IgD-negative memory B cell (primary cell): ENCODE measurements at regions not wholly inside any gene's neighbourhood (a gene's known extent, or its start where the extent isn't known, plus 50 kb on each side); places are given as distances from the start of the nearest gene placed in this dataset.
"Not testable (repeated sequence)": the region's sequence is repeated elsewhere in the genome, so short reads cannot be mapped to it uniquely, and the experiment has no call there.

Experiments used
- H3K27ac Mint-ChIP-seq, 3 donors: one replicate each; pipeline ENCODE4 v1.8.0; 2020 to 2022; ENCODE audit warnings: mild to moderate bottlenecking in 3 of 3, mixed read lengths in 3 of 3, moderate library complexity in 1 of 3
- H3K27me3 Mint-ChIP-seq: one replicate; pipeline ENCODE4 v1.8.0; 2021; ENCODE audit warnings: mixed read lengths
- H3K36me3 Mint-ChIP-seq: one replicate; pipeline ENCODE4 v1.8.0; 2020; ENCODE audit warnings: mild to moderate bottlenecking, mixed read lengths
- H3K4me1 Mint-ChIP-seq, 3 donors: one replicate each; pipeline ENCODE4 v1.8.0; 2020 to 2022; ENCODE audit warnings: mixed read lengths in 3 of 3, mild to moderate bottlenecking in 1 of 3
- H3K4me3 Mint-ChIP-seq, 4 donors: one replicate each; pipeline ENCODE4 v1.8.0; 2020 to 2022; ENCODE audit warnings: mild to moderate bottlenecking in 4 of 4, mixed read lengths in 4 of 4, moderate library complexity in 3 of 4
- H3K9me3 Mint-ChIP-seq, 3 donors: one replicate each; pipeline ENCODE4 v1.8.0; 2020 to 2021; ENCODE audit warnings: mixed read lengths in 3 of 3, mild to moderate bottlenecking in 1 of 3

- not testable (repeated sequence) for H3K9me3 Mint-ChIP-seq, H3K4me3 Mint-ChIP-seq, H3K4me1 Mint-ChIP-seq, H3K27me3 Mint-ChIP-seq, H3K36me3 Mint-ChIP-seq, H3K27ac Mint-ChIP-seq
Measured at GRCh38 chr1:121019715-121020349, 130.3 kb downstream of the PPIAL4A start.

- not testable (repeated sequence) for H3K27me3 Mint-ChIP-seq, H3K4me1 Mint-ChIP-seq, H3K36me3 Mint-ChIP-seq, H3K9me3 Mint-ChIP-seq
- Mint-ChIP-seq H3K27ac (peak overlapping the region; percentile 80 to 96 (median 93)), H3K4me3 (peak overlapping the region; percentile 77 to 83 (median 80))
Measured at GRCh38 chr1:121020350-121021236, 131.0 kb downstream of the PPIAL4A start.

DNA sequence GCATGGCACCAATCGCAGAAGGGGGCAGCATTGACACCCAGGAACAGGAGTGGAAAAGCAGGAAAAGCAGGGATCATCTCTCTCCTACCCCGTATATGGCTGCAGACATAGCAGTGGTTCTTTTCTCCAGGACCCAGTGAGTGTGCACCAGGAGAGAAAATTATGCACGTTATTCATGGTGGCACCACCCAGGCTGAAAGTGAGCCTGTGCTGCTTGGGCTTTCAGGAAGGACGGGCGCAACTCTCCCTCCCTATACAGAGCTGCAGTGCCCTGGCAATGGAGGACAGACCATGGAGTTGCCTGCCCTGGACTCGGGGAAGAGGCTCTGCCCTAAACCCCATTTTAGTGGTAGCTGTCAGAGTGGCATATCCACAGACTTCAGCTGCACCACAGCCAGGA, 132.1 kb downstream of the PPIAL4A start:
- H3K27ac Mint-ChIP-seq, H3K27me3 Mint-ChIP-seq, H3K9me3 Mint-ChIP-seq, H3K4me3 Mint-ChIP-seq, H3K36me3 Mint-ChIP-seq, H3K4me1 Mint-ChIP-seq: not testable (repeated sequence)

- H3K27me3 Mint-ChIP-seq, H3K4me3 Mint-ChIP-seq, H3K36me3 Mint-ChIP-seq, H3K27ac Mint-ChIP-seq, H3K4me1 Mint-ChIP-seq, H3K9me3 Mint-ChIP-seq: not testable (repeated sequence)
Measured at GRCh38 chr1:121032878-121033494, 143.4 kb downstream of the PPIAL4A start.

GRCh38 chr1:121036792-121037191, 147.2 kb downstream of the PPIAL4A start:
- H3K27me3 Mint-ChIP-seq, H3K4me1 Mint-ChIP-seq, H3K4me3 Mint-ChIP-seq, H3K9me3 Mint-ChIP-seq, H3K27ac Mint-ChIP-seq, H3K36me3 Mint-ChIP-seq: not testable (repeated sequence)

DNA sequence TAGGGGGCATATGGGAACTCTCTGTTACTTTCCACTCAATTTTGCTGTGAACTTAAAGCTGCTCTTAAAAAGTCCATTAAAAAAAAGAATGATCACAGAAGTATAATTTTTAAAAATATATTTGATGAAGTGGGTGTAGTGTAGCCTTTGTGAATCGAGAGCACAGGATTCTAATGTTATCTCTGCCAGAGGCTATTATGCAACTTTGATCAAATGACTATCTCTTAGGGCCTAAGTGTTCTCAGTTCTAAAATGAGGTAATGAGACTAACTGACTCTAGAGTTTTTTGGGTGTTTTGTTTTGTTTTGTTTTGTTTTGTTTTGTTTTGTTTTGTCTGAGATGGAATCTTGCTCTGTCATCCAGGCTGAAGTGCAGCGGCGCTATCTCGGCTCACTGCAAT, 143.2 kb downstream of the FAM72B start:
- H3K9me3 Mint-ChIP-seq, H3K27ac Mint-ChIP-seq: not testable (repeated sequence)

GRCh38 chr1:121041497-121041896, 142.6 kb downstream of the FAM72B start:
- H3K4me3 Mint-ChIP-seq = not testable (repeated sequence)

More for the DNA sequence above, 143.2 kb downstream of the FAM72B start:
- not testable (repeated sequence) for H3K4me3 Mint-ChIP-seq, H3K36me3 Mint-ChIP-seq, H3K27me3 Mint-ChIP-seq, H3K4me1 Mint-ChIP-seq

GRCh38 chr1:121042882-121043281, 141.3 kb downstream of the FAM72B start:
- not testable (repeated sequence) for H3K9me3 Mint-ChIP-seq, H3K27me3 Mint-ChIP-seq, H3K4me3 Mint-ChIP-seq, H3K36me3 Mint-ChIP-seq, H3K4me1 Mint-ChIP-seq, H3K27ac Mint-ChIP-seq

More at GRCh38 chr1:121041497-121041896, 142.6 kb downstream of the FAM72B start:
- H3K9me3 Mint-ChIP-seq, H3K4me1 Mint-ChIP-seq, H3K36me3 Mint-ChIP-seq, H3K27me3 Mint-ChIP-seq, H3K27ac Mint-ChIP-seq: not testable (repeated sequence)

DNA sequence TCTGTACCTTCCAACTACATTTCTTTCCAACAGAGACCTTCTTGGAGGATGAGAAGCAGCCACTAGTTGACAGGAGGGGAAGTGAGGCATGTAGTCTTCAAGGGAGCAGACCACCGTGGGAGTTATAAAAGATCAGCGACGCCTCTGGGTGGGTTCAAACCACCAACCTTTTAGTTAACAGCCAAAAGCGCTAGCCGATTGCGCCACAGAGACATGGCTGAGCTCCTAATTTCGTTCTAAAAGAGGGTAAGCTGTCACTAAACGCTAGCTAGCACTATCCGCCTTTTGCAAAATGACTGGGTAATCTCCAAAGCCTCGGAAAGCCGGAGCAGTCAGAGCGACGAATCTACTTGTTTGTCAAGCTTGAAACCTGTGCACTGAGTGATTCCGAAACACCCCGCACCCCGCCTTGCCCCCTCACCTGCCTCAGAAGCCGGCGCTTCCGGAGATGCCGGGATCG, 135.8 kb downstream of the FAM72B start:
- H3K9me3 Mint-ChIP-seq, H3K36me3 Mint-ChIP-seq, H3K27me3 Mint-ChIP-seq, H3K4me1 Mint-ChIP-seq, H3K27ac Mint-ChIP-seq: not testable (repeated sequence)
- H3K4me3 Mint-ChIP-seq = peak overlapping the region in 1 of 4 donors; percentile 32

DNA sequence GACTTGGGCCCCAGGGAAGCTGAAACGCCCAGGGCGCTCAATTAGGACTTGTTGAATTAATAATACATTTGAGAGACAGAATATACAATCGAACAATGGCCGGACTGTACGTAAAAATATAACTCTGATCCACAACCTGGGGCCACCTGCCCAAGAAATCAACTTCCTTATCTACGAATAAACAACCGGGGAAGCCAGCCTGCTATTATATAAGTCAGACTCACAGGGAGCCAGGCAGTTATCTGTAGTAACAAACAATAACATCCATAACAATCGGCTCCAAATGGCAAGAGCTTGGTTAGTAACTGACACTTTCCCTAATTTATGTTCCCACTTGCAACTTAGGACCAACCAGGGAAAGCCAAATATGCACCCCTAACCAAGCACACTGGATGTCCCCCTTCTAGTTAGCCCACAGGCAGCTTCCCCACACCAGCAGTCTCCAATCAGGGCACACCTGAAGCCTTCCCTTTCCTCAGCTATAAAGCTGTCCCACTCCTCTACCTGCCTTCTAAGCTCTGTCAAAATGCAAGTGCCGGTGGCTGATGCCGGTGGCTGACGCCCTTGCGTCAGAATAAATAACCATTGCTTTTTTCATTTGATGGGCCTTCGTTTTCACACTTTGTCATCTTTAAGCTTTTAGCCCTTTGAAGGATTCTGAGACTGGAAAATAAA, 135.2 kb downstream of the FAM72B start:
- not testable (repeated sequence) for H3K9me3 Mint-ChIP-seq, H3K4me3 Mint-ChIP-seq, H3K4me1 Mint-ChIP-seq, H3K27me3 Mint-ChIP-seq, H3K36me3 Mint-ChIP-seq, H3K27ac Mint-ChIP-seq

DNA sequence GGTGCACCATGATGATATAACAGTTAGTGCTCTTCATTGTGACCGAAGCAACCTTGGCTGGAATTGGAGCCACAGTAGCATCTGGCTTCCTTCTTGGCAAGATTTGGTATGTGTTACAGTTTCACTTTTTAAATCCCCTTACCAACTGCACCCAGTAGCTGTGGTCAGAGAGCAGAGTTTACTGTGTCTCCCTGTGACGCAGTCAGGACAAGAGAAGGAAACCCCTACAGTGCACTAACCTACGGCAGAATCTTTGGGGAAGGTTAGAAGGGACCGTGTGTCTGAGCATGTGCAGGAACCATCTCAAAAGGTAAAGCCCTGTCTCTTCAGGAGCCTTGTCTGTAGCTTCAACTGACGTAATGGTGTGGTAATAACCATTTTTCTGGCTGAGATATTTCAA, 134.0 kb downstream of the FAM72B start:
- not testable (repeated sequence) for H3K36me3 Mint-ChIP-seq, H3K9me3 Mint-ChIP-seq, H3K27me3 Mint-ChIP-seq, H3K4me1 Mint-ChIP-seq, H3K27ac Mint-ChIP-seq, H3K4me3 Mint-ChIP-seq

DNA sequence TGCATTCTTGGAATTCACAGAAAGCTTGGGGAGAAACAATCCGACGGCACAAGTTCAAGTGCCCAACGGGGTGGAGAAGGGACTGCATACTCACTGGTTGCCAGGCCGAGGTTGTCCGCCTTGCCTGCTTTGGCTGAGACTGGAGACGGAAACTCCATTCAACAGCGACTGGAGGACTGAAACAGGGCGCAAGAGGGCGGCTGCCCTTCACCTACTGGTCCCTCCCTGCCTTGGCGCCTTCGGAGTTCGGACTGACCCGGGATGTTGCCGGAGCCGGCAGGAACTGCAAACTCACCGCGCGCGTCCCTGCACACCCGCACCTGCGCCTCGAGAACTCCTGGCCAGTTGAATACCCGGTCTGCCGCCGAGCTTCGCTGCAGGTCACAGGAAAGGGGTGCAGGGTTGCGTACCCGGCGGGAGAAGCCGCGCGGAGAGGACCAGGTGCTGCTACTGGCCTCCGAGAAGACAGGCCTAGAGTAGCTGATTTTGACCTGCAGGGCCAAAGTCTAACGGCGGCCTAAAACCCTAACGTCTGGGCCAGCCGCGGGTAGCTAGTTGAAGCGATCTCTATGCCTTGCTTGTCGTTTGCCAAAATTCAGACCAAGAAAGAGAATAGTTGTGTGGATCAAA, 132.9 kb downstream of the FAM72B start:
- H3K4me1 Mint-ChIP-seq, H3K27me3 Mint-ChIP-seq, H3K27ac Mint-ChIP-seq, H3K9me3 Mint-ChIP-seq, H3K36me3 Mint-ChIP-seq: not testable (repeated sequence)
- peak overlapping the region in 1 of 4 donors; percentile 28 for H3K4me3 Mint-ChIP-seq

- not testable (repeated sequence) for H3K27me3 Mint-ChIP-seq, H3K4me1 Mint-ChIP-seq, H3K36me3 Mint-ChIP-seq, H3K9me3 Mint-ChIP-seq, H3K4me3 Mint-ChIP-seq
- peak overlapping the region in 1 of 3 donors; percentile 71 for H3K27ac Mint-ChIP-seq
Measured at GRCh38 chr1:121052081-121052660, 132.0 kb downstream of the FAM72B start.

DNA sequence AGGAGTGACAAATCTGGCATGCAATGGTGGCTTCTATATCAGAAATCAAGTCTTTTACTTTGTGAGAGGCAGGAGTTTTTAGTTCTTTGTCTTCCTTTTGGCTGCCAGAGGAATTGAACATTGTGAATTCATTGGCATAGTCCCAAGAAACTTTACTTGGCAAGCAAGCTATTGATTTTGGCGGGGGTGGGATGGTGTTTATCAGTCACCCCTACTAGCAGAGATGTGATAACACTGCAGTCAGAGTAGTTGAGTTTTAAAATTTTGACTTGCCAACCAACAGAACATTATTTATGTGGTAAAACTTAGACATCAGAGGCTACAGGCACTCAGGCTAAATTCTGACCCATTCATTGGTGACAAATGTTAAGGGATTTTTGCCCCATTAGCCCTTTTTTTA, 129.2 kb downstream of the FAM72B start:
- not testable (repeated sequence) for H3K27ac Mint-ChIP-seq, H3K9me3 Mint-ChIP-seq, H3K36me3 Mint-ChIP-seq, H3K4me3 Mint-ChIP-seq, H3K27me3 Mint-ChIP-seq, H3K4me1 Mint-ChIP-seq

DNA sequence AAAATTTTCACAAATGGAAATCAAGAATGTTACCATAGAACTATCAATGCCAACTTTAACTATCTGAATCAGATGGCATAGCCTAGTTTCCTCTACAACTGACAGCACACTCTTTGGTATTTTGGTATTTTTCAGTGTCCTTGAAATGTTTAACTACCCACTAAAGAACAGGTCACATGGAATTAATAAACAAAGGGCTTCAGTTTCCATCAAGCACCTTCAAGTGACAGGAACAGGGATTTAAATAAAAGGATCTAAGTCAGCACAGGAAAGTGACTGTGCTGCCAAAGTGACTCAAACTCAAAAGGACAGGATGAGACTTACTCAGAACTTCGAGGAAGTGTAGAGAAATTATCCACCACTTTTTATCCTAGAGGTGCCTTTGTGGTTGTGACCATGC, 117.2 kb downstream of the FAM72B start:
- not testable (repeated sequence) for H3K4me3 Mint-ChIP-seq, H3K36me3 Mint-ChIP-seq, H3K9me3 Mint-ChIP-seq, H3K27me3 Mint-ChIP-seq, H3K4me1 Mint-ChIP-seq, H3K27ac Mint-ChIP-seq
